Activated naive CD8-positive, alpha-beta T cell treated with anti-CD3 and anti-CD28 coated beads, Interleukin-2, amount 50 U/mL, for 24 hours (primary cell): ENCODE measurements at regions not wholly inside any gene's neighbourhood (a gene's known extent, or its start where the extent isn't known, plus 50 kb on each side); places are given as distances from the start of the nearest gene placed in this dataset.

Experiments used
- ATAC-seq: fragments of 150-1000 bp; cut with Tn5 transposase; one replicate; pipeline ENCODE4 v1.10.0; 2021
- DNase-seq: peaks from one replicate; pipeline ENCODE4 v3.0.0; 2021
- H3K27ac Mint-ChIP-seq: one replicate; pipeline ENCODE4 v1.8.0; 2021; ENCODE audit warnings: mild to moderate bottlenecking, mixed read lengths
- H3K27me3 Mint-ChIP-seq: one replicate; pipeline ENCODE4 v1.8.0; 2021; ENCODE audit warnings: mixed read lengths
- H3K36me3 Mint-ChIP-seq: one replicate; pipeline ENCODE4 v1.8.0; 2021; ENCODE audit warnings: low read depth, mixed read lengths
- H3K4me1 Mint-ChIP-seq: one replicate; pipeline ENCODE4 v1.8.0; 2021; ENCODE audit warnings: mixed read lengths
- H3K4me3 Mint-ChIP-seq: one replicate; pipeline ENCODE4 v1.8.0; 2021; ENCODE audit warnings: mild to moderate bottlenecking, moderate library complexity, mixed read lengths
- H3K9me3 Mint-ChIP-seq: one replicate; pipeline ENCODE4 v1.8.0; 2021; ENCODE audit warnings: mixed read lengths

DNA sequence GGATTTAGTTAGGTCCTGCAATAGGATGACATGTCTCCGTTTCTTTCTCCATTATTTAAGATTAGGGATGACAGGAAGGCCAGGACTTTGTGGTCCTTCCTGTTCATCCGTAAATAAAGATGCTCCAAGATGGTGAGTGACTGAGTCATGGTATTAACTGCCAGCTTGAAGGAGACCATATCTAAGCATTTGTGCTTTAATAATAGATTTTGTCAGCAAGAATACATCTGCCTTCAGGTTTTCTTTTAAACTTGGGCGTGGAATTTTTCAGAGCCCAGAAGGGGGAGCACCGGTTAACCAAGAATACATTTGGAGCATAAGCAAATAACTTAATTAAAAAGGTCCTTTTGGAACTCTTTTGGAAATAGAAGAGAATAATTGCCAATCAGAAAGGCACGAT is 68.2 kb downstream of the ARHGAP35 start:
- no peaks in the 10 kb centered on the region for H3K27me3 Mint-ChIP-seq
- no peak overlapping the region for H3K27ac Mint-ChIP-seq
- H3K9me3 Mint-ChIP-seq: no peaks in the 10 kb centered on the region
- H3K36me3 Mint-ChIP-seq: no peaks in the 10 kb centered on the region
- no peak overlapping the region for H3K4me3 Mint-ChIP-seq
- H3K4me1 Mint-ChIP-seq: peaks cover 41% of the 10 kb centered on the region
- ATAC-seq (no peak), DNase-seq (no peak)

DNA sequence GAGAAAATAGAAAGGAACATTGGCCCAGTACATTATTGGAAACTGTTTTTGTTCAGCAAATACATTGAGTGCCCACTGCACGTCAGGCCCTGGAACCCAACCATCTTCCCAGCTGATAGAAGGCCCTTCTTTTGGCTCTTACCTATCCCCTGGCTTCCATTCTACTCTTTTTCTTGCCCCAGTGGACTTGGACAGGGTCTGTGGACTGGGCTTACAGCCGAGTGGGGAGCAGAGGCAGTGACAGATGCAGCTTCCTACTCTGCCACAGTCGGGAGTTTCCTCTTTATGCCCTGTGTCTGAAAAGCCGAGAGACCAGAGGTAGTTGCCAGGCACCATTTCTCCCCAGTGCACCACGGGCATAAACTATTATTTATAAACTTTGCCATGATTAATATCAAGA is 70.4 kb downstream of the ARHGAP35 start:
- H3K27me3 Mint-ChIP-seq: no peaks in the 10 kb centered on the region
- H3K4me1 Mint-ChIP-seq: peaks cover 38% of the 10 kb centered on the region
- no peaks in the 10 kb centered on the region for H3K36me3 Mint-ChIP-seq
- H3K27ac Mint-ChIP-seq: no peak overlapping the region
- ATAC-seq (no peak), DNase-seq (no peak)
- H3K9me3 Mint-ChIP-seq: no peaks in the 10 kb centered on the region
- H3K4me3 Mint-ChIP-seq: no peak overlapping the region

DNA sequence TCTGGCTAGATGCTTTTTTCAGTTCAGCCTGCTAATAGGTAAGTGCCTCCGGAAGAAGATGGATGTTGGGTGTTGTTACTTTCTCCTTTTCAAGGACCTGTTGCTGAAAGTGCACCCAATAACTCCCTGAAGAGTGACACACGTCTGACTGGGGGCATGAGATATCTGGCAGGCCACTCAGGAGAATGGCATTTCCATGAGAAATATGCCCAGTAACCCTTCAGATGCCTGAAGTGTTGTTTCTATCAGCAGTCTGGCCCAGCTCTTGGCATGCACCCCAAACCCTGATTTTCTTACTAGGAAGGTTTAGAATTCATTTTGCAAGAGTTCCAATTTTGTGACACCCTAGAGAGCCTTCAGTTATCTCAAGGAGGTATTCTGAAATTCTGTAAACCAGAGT is 71.5 kb downstream of the ARHGAP35 start:
- H3K4me1 Mint-ChIP-seq: peaks cover 41% of the 10 kb centered on the region
- H3K4me3 Mint-ChIP-seq: no peak overlapping the region
- no peaks in the 10 kb centered on the region for H3K27me3 Mint-ChIP-seq
- H3K27ac Mint-ChIP-seq: no peak overlapping the region
- no peaks in the 10 kb centered on the region for H3K9me3 Mint-ChIP-seq
- DNase-seq: no peak
- peaks cover 2% of the 10 kb centered on the region for H3K36me3 Mint-ChIP-seq
- no peak for ATAC-seq

DNA sequence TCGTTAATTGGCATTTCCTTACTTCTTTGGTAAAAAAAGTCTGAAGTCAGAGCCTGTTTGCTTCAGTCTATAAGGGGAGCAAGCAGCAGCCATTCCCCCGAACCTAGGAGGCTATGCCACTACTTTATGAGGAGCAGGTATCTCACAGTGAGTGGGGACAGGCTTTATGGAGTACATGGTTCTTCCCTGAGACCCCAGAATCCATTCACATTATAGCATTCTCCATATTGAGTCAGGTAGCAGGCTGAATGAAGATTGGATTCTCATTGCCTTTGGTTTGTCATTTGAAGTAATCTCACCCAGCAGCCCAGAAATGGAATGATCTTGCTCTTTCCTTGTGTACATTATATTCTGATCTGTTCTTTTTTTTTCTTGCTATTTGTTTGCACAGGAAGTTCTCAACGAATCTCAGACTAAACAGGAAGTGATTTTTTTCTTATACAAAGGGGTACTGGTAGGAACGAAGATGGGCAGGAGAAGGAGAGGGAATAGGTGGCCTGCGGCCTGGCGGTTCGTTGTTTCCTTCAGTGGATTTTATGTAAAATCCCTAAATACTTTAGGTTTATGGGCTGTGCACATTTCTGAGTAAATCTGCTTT is 74.4 kb downstream of the ARHGAP35 start:
- peak overlapping the region; percentile 57 for H3K27ac Mint-ChIP-seq
- peak overlapping the region; percentile 3 for H3K4me3 Mint-ChIP-seq
- H3K27me3 Mint-ChIP-seq: no peaks in the 10 kb centered on the region
- H3K36me3 Mint-ChIP-seq: peaks cover 6% of the 10 kb centered on the region
- DNase-seq (no peak), ATAC-seq (no peak)
- peaks cover 39% of the 10 kb centered on the region for H3K4me1 Mint-ChIP-seq
- H3K9me3 Mint-ChIP-seq: no peaks in the 10 kb centered on the region

DNA sequence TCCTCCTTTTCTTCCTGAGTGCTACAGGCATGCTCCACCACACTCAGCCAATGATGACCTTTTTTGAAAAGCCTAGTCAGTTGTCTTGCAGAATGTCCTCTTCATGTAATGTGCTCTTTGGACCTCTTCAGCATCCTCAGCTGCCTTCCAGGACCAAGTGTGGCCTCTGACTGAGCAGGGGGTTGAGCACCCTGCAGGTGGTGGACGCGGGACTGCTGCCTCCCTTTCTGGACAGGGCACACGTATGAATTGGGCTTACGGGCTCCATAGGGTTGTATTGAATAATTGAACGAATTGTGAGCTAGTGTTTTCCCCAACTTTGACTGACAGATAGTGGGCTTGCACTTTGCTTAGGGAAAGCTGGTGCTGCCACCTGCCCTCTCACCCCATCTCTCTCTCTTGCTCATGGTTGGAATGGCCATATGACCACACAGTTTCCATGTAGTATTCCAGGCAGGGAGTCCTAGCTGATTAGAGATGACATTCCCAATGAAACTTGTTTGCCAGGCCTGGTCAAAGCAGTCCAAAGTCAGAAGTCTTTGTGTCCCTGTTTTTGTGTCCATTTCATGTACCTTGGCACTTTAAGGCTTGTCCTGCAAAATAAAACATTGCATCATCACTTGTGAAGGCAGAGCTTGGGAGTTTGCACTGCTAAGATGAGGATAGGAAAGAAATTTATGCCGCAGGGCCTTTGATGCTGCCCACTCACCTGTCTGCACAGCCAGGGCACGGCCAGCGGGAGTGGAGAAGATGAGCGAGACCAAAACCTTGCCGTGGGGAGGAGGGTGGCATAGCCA is 76.3 kb upstream of the NPAS1 start:
- Mint-ChIP-seq H3K36me3 (peaks cover 12% of the 10 kb centered on the region), H3K9me3 (no peaks in the 10 kb centered on the region), H3K27ac (no peak overlapping the region), H3K27me3 (no peaks in the 10 kb centered on the region), H3K4me3 (no peak overlapping the region), H3K4me1 (peaks cover 6% of the 10 kb centered on the region)
- ATAC-seq: no peak
- DNase-seq: no peak

DNA sequence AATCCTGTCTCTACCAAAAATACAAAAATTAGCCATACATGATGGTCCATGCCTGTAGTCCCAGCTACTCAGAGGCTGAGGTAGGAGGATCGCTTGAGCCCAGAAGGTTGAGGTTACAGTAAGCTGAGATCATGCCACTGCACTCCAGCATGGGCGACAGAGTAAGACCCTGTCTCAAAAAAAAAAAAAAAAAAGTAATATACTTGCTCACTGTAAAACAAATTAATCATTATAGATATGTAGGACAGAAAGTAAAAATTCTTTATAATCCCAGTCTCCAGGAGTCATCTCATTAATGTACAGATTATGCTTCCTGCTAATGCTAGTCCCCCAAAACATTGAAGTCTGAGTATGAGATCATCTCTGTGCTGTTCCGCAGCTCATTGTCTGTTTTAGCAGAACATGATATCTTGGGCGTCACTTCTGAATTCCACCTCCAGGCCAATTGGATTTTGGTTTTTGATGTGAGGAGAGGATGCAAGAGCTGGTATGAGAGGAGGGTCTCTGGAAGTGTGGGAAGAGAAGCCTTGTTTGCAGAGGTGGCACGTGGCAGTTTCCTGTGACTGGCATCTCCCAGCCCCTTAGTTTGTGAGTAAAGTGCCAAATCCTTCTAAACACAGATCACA is 75.4 kb upstream of the NPAS1 start:
- no peaks in the 10 kb centered on the region for H3K9me3 Mint-ChIP-seq
- H3K4me3 Mint-ChIP-seq: no peak overlapping the region

DNA sequence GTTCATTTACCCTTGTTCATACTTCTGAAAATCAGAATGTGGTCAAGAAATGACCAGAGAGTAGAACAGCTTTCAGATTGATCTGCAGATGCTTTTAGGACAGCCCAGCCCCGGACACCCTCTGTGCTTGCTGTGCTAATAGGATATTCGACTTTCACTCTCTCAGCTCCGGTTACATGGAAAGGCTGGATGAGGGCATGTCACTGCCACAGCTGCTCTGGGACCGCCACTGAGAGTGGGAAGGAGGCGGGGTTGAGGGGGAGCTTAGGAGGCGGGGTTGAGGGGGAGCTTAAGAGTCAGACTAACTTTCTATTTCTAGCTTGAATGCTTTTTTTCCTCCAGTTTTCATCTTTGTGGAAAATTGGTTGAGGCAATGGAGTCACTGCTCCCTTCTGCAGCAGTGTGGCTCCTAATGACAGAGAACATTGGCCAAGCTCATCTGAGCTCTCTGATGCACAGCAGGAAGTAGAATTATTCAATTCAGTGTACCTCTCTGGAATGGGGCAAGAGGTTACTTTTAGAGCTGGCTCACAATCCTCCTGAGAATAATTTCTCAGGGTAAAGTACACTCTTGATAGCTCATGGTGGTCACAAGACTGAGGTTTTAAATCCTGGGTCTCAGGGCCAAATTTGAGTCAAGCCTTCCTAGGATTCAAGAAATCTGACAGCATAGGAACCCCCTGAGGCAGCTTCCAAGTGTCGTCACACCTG is 74.6 kb upstream of the NPAS1 start:
- no peak overlapping the region for H3K27ac Mint-ChIP-seq
- peaks cover 12% of the 10 kb centered on the region for H3K36me3 Mint-ChIP-seq
- H3K27me3 Mint-ChIP-seq: no peaks in the 10 kb centered on the region
- peaks cover 8% of the 10 kb centered on the region for H3K4me1 Mint-ChIP-seq
- ATAC-seq: no peak
- no peaks in the 10 kb centered on the region for H3K9me3 Mint-ChIP-seq
- H3K4me3 Mint-ChIP-seq: no peak overlapping the region
- no peak for DNase-seq

More for the DNA sequence above, 75.4 kb upstream of the NPAS1 start:
- Mint-ChIP-seq H3K36me3 (peaks cover 12% of the 10 kb centered on the region), H3K4me1 (peaks cover 6% of the 10 kb centered on the region), H3K27ac (no peak overlapping the region), H3K27me3 (no peaks in the 10 kb centered on the region)
- no peak for ATAC-seq
- no peak for DNase-seq

DNA sequence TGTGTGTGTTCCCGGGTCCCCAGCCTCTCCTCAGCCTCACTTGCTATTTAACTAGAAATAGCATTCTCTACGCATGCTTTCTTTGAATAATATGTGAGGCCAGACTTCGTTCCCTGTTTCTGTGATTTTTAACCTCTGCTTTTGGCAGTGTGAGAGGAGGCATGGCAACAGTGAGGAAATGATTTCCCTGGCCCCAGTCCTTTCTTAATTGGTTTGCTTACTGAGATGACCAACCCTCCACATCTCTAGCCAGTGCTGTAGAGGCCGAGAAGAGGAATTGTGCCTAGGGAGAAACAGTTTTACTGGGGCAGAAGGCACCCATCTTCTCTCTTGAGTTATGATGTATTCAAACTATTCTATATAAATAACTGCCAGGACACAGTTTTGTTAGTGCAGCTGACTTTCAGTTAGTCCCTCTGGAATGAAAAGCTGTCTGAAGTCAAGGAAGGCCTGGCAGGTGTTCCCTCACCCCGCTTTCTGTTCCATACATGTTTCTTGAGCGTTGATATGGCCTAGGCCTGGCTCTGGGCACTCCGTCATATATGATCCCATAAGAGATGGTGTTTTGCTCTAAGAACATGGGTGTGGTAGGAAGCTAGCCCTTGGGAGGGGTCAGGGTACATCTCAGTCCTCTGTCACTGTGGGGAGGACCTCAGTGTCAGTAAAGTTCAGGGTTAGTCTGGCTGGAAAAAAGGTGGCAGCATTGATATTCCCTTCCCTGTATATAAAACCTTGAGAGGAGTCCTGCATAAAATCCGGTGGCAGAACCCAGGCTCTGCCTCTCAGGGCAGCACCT is 73.7 kb upstream of the NPAS1 start:
- Mint-ChIP-seq H3K27ac (no peak overlapping the region), H3K27me3 (no peaks in the 10 kb centered on the region), H3K4me3 (no peak overlapping the region), H3K4me1 (peaks cover 16% of the 10 kb centered on the region), H3K36me3 (peaks cover 9% of the 10 kb centered on the region), H3K9me3 (no peaks in the 10 kb centered on the region)
- ATAC-seq (no peak), DNase-seq (no peak)

DNA sequence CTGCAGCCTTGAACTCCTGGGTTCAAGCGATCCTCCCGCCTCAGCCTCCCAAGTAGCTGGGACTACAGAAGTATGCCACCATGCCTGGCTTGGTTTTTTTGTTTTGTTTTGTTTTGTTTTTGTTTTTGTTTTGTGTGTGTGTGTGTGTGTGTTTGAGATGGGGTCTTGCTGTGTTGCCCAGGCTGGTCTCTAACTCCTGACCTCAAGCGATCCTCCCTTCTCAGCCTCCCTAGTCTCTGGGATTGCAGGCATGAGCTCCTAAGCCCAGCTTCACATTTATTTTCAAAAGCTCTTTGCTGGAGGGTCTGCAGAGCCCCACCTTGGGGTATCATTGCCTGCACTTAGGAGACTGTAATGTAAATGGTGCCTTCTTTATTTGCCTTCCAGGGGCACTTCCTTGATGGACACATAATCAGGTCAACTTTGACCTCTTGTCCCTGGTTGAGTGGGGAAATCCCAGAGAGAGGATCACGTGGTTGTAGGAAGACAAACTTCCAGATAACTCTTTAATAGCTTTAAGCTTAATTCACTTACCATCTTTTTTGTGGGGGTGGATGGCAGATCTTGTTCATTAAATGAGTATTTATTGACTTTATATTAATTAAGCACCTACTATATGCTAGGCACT is 72.9 kb upstream of the NPAS1 start:
- Mint-ChIP-seq H3K4me1 (peaks cover 24% of the 10 kb centered on the region), H3K36me3 (peaks cover 9% of the 10 kb centered on the region), H3K4me3 (no peak overlapping the region)

DNA sequence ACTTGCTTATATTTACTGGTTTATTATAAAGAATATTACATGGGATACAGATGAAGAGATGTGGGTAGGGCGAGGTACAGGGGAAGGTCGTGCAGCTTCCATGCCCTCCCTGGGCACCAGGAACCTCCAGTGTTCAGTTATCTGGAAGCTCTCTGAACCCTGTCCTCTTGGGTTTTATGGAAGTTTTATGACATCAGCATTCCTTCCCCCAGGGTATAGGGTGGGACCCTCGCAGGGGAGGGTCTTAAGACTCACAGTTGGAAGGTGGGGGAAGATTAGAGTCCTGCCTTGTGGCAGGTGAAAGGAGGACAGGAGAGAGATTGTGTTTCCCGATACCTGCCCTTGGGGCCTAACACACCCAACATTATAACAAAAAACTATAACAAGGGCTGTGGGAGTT is 71.8 kb upstream of the NPAS1 start:
- H3K9me3 Mint-ChIP-seq: no peaks in the 10 kb centered on the region
- H3K27me3 Mint-ChIP-seq: no peaks in the 10 kb centered on the region
- peaks cover 5% of the 10 kb centered on the region for H3K36me3 Mint-ChIP-seq
- peaks cover 26% of the 10 kb centered on the region for H3K4me1 Mint-ChIP-seq
- ATAC-seq (no peak), DNase-seq (no peak)
- no peak overlapping the region for H3K4me3 Mint-ChIP-seq
- H3K27ac Mint-ChIP-seq: no peak overlapping the region

More for the DNA sequence above, 72.9 kb upstream of the NPAS1 start:
- no peak overlapping the region for H3K27ac Mint-ChIP-seq
- no peaks in the 10 kb centered on the region for H3K9me3 Mint-ChIP-seq
- H3K27me3 Mint-ChIP-seq: no peaks in the 10 kb centered on the region
- no peak for DNase-seq
- ATAC-seq: no peak

DNA sequence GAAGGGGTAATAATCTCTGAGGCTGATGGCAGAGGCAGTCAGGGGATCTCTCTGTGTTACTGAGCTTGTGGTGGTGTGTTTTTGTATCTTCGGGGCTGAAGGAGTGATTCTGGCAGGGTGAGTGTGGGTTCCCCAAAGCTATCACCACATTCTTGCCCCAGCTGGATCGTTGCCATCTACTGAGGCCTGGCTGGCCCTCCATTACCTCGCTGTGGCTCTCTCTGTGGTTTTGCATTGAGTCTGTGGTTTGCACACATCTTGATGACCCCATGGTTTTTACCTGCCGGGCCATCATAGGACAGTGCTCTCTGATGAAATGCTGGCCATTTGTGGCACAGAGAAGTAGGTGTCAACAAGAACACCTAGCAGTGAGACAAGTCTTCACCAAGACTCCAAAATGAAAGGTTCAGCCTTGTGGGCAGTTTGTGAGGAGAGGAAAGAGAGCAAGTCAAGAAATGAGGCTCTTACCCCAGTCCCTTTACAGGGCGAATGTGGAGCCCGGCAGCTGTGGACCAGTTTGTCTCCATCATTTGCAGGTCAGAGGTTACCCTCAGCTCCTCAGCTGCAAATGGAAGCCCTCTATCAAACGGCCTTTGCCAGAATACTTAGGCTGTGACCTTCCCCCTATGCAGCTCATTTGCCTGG is 69.0 kb upstream of the NPAS1 start:
- Mint-ChIP-seq H3K27ac (peak overlapping the region; percentile 67), H3K4me3 (peak overlapping the region; percentile 13), H3K27me3 (no peaks in the 10 kb centered on the region), H3K36me3 (no peaks in the 10 kb centered on the region), H3K4me1 (peaks cover 46% of the 10 kb centered on the region), H3K9me3 (no peaks in the 10 kb centered on the region)
- DNase-seq (peak; percentile 19), ATAC-seq (no peak)

DNA sequence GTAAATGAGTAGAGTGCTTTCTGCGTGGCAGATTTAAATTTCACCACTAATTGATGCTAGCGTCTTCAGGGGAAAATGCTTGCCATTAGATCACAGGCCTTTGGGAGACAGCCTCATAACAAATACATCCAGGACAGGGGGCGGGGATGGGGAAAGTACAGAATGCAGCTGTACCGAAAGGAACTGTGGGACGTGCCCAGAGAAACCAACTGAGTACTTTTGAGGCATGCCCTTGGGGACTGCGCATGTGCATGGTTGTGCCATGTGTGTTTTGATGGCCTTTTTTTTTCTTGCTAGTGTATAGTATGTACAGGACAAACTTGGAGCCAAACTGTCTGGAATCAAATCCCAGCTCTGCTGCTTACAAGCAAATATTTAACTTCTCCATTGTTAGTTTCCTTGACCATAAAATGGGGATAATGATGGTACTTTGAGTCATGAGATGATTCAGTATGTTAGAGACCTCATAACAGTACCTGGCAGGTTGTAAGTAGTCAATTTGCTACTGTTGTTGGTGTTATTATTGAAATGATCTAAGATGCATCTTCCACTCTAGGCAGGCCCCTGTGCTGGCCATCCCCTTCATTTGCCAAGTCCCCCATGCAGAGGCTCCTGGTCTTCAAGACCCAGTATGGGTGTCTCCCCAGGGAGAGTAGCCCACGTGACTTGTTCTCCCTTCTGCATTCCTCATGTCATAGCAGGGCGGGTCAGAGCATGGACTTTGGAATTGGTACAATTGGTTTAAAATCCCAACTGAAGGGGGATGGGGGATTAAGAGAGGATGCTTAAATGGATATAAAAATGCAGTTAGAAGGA is 68.3 kb upstream of the NPAS1 start:
- peaks cover 53% of the 10 kb centered on the region for H3K4me1 Mint-ChIP-seq
- H3K27me3 Mint-ChIP-seq: no peaks in the 10 kb centered on the region
- ATAC-seq (peak; percentile 53), DNase-seq (peak; percentile 7)
- H3K9me3 Mint-ChIP-seq: no peaks in the 10 kb centered on the region
- no peak overlapping the region for H3K4me3 Mint-ChIP-seq
- no peaks in the 10 kb centered on the region for H3K36me3 Mint-ChIP-seq
- H3K27ac Mint-ChIP-seq: peak overlapping the region; percentile 52

DNA sequence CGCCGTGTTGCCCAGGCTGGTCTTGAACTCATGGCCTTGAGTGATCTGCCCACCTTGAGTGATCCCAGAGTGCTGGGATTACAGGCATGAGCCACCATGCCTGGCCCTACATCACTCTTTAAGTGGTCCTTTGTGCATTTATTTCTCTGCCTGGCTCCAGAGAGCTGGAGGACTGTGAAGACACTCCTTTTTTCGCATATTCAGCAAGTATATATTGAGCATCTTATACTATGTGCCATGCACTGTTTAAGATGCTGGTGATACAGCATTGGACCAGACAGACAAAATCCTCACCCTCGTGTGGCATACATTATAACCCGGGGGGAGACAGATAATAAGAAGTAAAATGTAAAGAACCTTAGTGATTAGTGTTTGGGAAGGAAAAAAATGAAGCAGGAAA is 66.8 kb upstream of the NPAS1 start:
- ATAC-seq: no peak
- no peak for DNase-seq
- Mint-ChIP-seq H3K4me1 (peaks cover 61% of the 10 kb centered on the region), H3K9me3 (no peaks in the 10 kb centered on the region), H3K27ac (no peak overlapping the region), H3K27me3 (no peaks in the 10 kb centered on the region), H3K4me3 (no peak overlapping the region), H3K36me3 (no peaks in the 10 kb centered on the region)
